EL (cell line): ENCODE measurements at regions not wholly inside any gene's neighbourhood (a gene's known extent, or its start where the extent isn't known, plus 50 kb on each side); places are given as distances from the start of the nearest gene placed in this dataset.

Source experiments
- DNase-seq: peaks from one replicate; pipeline ENCODE4 v3.0.0-alpha.2; 2016

DNA sequence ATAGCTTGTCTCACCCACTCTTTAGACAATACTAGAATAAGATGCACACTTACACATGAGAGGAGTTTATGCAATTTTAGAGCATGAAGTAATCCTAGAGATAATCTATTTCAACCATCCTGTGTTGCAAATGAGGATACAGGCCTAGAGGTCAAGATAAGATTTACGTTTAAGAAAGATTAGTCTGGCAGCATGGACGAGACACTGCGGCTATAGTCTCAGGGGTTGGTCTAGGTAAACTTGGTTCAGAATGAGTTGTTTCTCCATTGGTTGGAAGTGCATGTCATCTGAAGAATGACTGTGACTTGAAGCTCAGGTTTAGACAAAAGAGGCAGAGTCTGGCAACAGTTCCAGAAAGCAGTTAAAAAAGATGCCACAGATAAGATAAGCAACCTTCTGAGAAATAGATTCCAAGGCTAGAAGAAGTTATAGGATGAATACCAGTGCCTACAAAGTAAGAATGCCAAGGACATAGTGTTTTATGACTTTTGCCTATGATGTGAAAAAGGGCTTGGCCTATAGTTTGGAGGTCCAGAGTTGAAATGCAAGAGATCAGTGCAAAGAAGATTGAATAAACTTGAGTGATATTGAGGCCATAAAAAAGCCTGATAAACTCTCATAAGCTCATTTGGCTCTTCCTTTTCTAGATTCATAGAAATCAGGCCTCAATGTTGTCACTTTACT is 631.0 kb downstream of the SQOR start:
- DNase-seq = no peak

DNA sequence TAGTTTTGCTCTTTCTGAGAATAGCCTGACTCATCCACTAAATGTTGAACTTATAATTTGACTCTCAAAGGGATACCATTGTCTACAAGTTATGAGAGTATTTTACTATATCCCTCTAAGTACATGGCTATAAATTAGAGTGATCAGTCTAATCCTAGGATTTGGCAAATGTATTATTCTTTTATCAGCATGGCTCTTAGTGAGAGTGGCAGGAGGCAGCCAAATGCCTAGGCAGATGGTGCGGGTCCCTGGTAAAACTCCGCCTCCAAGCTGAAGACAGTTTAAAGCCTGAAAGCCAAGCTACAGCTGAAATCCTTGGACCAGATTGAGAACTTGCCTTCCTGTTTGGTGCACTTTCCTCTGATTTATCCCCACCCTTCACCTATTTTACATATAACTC is 631.8 kb downstream of the SQOR start:
- no peak for DNase-seq

DNA sequence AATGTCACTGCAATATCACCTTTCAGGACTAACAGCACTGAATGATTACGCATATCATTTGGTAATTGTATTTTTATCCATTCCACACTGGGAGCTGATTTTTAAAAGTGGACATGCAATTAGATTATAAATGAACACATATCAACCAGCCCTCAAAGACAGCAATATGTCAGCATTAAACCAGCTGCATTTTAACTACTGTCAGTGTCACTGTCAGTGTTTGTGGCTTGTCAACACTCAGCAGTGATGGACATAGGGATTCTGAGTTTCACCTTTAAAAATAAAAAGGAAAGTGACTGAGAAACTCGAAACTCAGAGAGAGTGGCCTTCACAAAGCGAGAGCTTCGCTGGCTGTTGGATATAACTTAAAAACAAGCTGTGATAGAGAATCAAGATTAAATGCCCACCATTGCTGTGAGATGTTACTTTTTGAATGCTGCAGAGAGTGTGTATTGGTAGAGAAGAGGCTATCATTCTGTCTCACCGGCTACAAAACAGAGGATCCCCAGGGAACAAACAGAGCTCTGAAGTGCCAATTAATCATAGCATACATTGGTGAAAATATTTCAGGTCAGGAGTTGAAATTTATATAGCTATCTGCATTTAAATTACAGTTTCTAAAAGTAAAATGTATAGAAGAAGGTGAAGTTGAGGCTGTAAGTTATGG is 635.8 kb downstream of the SQOR start:
- no peak for DNase-seq

DNA sequence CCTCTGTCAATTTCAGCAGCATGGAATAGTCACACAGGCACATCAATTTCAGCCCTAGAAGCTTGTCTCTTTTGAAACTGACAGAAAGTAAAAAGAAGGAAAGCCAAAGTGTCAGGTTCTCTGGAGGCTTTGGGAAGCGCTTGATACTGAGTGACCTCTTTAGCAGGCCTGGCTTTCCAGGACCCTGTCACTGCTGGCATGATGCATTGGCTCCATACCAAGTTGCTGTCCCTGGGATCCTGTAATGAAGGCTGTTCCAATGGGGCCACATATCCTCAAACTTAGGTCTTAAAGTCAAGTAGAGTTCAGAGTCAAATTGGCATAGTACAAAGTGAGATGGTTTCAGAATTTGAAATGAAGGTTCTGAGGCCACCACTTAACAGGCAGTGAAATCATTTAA is 640.9 kb downstream of the SQOR start:
- no peak for DNase-seq

DNA sequence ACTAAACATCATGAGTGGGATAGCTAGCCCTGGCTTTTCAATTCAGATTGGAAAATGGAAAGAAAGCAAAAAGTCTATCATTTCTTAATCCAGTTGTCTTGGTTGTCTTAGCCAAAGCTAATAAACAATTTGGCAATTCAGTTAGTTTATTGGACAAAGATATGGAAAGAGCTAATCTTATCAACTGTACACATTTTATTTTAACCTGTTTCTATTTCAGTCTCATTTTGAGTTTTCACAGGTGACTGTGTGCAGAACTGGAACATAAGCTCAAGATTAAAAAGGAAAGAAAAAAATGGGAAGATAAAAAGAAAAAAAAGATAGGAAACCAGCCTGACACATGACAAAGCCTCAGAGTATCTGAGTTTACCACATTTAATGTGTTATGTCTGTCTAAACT is 642.6 kb downstream of the SQOR start:
- no peak for DNase-seq

DNA sequence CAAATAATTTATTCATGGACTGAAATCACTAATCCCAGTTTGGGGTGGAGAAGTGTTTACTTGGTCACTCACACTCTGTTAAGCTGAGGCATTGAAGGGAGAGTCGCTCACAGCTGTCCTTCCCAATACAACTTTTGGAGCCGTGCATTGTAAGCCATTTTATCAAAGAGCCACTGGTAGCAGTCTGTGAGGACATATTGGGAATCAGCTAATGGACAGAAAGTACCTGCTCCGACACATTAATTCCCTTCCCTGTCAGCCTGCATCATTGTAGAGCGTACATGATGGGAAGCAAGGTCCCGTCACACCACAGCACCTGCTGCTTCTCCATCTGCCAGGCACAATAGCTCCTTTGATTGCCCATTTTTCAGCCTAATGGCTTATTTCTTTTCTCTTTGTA is 643.2 kb downstream of the SQOR start:
- DNase-seq = no peak

DNA sequence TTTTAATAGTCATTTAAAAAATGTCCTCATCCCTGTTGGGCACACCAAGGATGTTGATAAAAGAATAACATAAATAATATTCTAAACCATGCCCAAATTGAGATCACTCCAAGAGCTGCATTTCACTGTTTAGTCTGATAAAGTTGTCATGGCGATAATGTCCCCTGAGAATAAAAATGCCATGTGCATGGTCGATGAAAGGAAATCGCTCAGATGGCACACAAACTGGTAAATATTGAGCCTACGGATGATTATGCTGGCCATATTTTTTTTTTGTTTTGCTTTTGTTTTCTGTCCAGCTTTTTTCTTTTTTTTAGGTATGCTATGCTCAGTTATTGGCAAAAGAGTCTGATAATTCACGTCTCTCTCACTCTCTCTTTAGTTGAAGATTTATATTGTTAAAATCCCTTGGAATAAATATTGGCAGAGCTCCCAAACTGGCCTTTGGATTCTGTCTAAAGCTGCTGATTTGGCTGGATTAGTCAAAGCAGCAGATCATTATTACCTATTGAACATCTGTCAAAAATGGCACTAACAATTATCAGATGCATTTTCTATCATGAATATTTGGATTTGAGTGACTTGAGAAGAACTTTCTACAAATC is 643.8 kb downstream of the SQOR start:
- DNase-seq = no peak

DNA sequence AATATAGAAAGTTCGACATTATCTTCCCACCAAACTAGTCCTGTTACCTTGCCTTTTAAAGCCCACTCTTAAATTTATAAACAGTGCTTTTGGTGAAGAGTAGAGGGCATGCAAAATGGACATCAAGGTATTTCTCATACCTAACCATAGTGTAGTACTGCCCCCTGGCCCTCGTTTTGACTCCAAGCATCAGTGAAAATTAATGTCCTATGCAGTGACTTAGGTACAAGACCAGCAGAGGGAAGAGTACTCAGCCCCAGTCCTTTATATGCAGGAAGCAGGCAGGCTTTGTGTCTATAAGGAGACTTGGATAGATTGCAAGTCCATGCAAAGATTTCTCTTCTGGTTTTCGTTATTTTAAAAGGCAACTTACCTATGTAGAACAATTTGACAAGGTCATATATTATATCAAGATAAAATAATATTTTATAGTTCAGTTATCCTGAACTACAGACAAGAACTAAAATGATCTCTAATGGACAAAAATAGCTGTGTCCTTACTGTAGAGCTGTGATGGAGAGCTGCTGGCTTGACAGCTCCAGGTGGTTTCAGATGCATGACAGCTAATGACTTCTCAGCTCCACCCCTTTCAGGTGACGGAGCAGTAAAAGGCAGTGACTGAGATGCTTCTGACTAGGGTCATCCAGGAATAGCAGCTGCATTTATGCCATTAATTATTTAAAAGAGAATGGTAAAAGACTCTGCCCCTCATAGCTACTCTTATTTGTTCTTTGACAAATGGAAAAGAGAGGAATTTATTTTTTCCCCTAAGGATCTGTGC is 646.1 kb downstream of the SQOR start:
- no peak for DNase-seq

DNA sequence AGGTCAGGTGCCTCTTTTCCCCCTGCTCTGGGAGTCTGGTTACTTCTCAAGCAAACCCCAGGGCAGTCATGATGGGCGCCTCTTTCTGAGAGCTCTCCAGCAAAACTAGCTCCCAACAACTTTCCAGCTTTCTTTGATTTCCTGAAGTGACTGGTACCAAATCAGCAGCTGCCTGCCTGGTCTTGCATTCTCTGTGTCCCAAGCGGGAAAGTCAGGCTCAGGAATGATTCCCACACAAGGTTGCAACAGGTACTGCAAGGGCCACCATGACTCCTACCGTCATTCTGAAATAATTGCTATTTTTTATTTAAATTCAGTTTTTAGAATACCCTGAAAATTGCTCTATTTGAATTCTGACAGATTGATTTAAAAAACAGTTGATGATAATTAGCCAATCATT is 658.7 kb downstream of the SQOR start:
- no peak for DNase-seq

DNA sequence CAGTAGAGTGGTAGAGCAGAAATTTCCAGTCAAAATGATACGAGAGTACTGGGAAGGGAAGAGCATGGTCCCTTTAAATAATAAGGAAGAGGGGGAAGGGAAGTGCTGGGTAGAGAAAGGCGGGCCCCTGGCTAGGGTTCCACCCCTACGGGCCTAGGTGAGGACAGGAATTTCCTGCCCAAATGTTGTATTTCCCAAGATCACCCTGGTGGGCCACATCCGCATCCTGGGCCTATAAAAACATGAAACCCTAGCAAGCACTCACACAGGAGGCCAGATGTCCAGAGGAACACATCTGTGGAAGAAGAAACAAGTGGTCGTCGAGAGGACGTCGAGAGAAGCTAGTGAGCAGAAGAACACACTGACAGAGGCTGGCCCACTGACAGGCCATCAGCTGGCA is 661.2 kb downstream of the SQOR start:
- no peak for DNase-seq

DNA sequence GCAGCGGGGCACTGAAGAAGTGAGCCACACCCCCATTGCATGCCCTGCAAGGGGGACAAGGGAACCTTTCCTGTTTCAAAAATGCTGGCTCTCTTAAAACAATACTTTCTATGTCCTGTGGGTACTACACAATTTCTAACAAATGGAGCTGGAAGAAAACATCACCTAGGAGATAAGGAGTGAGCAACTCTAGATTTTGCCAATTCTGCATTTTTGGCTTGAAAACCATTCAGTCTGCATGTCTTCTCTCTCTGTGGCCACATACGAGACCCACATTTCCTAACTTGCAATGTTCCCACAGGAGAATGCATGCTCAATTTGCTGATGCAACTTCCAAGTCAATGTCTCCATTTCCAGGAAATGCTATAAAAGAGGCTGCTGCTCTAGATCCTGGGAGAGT is 662.0 kb downstream of the SQOR start:
- no peak for DNase-seq

DNA sequence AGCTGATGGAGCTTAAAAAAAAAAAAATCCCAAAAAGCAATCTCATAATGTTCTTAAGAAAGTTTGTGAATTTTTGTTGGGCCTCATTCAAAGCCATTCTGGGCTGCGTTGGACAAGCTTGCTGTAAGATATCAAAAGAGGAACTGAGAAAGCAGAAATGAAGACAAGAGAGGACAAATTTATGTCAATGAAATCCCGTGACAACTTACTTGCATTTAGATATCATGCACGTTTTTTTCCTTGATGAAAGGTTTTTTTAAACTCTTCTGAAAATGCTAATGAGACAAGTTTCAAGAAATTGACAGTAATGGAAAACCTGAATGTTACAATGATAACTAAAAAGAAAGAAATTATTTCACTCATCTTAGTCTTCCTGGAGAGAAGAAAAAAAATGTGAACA is 662.9 kb downstream of the SQOR start:
- DNase-seq = no peak

DNA sequence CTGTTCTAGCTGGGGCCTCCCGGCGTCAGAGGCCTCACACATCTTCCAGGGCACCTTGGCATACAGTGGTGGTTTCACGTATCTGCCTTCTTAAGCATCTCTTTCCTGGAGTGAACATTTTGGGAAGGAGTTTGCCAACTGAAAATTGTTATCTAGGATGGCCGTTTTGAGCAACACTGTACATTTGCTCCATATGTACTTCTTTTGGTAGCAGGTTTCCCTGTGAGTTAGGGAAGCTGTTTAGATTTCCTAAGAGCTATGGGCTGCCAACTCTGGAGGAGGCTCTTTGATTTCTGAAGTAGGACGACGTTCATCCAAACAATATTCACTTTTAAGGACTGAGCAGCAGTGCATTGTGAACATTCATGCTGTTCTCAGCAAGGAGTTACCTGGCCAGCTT is 665.9 kb downstream of the SQOR start:
- DNase-seq = no peak

DNA sequence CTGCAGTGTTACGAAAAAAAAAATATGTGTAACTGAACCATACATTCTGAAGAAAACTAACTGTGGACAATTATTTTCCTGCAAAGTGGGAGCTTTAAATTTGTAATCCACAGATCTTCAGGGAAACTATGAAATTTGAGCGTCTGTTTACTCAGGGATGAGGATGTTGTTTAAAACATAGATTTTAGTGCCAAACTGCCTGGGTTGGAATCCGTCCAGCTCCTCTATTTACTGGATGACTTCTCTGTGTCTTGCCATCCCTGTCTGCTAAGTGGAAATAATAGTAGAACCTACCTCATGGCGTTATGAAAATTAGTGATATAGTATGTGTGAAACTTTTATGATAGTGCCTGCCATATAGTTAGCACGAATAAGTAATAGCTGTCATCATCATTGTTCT is 666.5 kb downstream of the SQOR start:
- no peak for DNase-seq

DNA sequence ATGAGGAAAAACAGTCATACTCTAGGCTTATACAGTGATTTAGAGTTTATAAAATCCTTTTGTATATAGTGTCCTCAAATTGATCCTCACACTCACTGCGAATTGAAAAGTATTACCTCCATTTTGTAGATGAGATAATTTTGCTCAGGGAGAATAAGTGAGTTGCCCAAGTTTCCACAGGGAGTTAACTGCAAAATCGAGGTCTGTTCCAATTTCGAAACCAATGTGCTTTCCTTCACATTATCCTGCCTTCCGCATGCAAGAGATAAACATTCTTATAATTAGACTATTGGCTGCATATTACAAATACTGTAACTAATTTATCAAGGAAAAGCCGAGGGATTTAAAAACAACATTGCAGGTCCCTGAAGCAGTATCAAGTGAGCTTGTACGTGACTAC is 667.0 kb downstream of the SQOR start:
- DNase-seq = no peak

DNA sequence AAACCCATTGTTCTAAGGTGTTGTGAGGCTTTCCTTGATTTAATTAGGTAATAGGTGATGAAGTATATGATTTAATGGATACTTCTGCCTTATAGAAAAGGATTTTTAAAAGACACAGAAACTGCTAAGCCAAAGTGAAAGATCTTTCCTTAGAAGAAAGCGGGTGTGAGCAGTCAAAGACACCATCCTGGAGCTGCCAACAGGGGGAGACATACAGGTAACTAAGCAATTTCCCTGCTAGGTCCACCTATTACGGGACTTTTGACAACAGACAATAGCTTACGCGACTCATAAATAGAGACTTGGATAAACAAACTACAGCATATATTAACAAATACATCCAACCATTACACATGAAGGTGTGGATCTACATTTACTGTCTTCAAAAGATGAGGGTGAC is 669.5 kb downstream of the SQOR start:
- DNase-seq = no peak

DNA sequence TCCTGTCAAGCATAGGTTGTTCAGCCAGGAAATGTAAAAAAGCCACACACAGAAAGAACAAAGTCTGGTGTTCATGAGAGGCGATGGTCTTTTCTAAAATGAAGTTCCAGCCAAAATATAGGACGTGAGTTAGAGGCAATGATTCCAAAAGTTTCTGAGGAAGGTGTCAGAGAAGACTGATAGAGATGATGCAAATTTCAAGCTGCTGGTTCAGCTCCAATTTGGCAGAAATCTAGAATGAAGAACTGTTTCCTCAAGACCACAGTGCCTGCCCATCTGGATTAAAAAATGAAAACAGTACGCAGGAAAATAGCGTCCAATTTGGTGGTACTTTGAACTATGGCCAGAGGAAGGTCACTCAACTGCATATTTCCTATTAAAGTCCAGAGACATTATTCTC is 672.9 kb downstream of the SQOR start:
- DNase-seq = no peak

DNA sequence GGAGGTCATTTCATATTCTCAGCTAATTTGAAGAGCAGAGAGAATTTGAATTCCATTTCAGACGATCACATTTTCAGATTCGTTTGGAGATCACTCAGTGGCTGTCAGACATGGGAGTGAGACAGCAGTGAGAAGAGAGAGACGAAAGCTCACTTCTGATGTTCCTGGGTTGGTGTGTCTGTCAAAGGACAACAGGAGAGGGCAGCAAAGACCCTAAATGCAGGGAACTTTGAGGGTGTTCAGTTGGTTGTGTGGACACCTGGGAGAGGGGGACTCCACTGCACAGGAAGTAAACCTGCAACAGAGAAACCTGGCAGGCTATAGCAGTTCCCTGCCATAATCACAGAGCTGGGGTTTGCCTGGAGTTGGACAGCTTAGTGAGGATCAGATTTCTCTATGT is 675.1 kb downstream of the SQOR start:
- DNase-seq = no peak

DNA sequence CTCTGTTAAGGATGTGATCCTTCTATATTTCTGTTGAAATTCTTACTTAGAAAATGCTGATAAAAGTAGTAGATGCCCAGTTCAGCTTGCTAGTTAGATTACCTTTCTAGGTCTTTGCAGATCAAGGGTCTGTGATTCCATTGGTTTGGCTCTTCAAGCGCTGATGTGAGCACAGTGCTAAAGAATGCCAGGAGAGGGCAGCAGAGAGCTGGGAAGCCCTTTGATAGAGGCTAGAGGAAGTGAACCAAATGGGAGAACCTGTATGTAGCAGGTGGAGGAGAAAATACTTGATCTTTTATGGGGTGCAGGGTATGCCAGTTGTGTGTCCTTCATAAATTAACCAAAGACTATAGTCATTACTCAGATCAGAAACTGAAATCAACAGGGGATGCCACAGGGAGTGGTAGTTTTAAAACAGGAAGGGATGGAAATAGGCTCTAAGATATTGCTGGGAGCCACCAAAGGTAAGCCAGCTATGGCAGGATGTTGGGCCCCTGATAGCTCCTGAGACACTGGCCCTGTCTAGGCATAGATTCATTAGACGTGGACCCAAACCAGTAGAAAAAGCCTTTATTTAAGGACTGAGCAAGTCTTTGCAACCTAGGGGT is 677.4 kb downstream of the SQOR start:
- peak; percentile 36 for DNase-seq

DNA sequence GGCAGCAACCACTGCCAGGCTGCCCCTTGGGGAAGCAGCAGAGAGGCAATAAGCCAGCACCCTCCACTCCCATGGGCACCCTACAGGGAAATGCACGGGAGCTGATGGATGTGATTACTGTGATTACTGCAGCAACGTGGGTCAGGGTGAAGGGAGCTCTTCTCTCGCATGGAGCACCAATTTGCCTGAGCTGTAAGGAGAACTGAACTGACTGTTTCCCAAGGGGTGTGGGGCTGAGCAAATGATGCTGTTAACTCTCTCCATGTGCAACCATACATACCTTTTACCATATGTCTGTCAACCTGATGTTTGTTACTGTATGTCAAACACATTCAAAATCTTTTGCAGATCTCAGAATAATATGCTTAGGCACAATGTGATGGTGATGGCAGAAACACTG is 680.6 kb downstream of the SQOR start:
- no peak for DNase-seq

DNA sequence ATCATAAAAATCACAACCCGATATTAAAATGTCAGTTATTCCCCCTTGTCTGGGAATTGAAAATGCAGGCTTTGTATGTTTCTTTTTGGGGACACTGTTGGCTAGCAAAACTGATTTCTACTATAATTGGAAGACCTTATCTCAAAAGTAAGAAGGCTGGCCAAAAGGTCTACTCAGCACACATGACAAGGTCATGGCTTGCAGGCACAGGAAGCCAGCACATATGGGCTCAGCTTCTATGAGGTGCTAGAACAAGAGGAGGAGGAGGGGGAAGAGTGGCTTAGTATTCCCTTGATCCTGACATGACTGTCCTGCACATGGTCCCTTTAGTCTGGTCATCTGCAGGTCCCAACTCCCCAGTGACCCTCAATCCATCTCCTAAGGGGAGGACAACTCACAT is 681.2 kb downstream of the SQOR start:
- DNase-seq = no peak

DNA sequence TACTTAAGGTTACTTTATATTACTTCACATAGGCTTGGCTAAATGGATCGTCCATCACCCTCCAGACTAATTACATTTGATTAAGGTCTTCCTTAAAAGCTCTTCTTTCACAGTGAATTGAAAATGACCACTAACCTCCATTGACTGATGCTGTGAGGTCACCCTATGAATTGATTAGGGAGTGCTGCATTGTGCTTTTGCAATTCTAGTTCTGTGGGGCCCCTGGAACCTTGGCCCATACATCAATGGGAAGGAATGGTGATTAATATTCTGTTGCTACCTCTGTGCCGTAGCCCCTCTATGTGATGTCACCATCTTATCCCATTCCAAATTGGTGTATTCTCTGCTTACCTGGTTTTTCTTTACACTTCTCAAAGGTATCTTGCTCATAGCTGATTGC is 682.2 kb downstream of the SQOR start:
- DNase-seq = no peak

DNA sequence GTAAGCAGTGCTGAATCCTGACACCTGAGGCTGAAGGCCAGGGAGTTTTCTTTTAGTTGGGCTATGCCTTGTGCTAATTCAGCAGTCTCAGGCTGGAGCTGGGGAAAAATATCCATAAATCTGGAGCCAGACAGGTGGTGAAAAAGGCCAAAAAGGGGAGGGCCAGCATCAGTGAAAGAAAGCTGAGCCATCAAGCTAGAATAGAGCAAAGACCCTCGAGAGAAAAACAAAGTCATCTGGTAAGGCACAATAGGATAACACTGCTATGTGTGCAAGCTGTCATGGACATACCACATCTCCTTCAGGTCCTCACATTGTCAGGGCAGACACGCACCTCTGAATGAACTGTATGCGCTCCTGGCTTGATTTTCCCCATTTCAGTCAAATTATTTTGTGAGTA is 687.9 kb downstream of the SQOR start:
- no peak for DNase-seq

DNA sequence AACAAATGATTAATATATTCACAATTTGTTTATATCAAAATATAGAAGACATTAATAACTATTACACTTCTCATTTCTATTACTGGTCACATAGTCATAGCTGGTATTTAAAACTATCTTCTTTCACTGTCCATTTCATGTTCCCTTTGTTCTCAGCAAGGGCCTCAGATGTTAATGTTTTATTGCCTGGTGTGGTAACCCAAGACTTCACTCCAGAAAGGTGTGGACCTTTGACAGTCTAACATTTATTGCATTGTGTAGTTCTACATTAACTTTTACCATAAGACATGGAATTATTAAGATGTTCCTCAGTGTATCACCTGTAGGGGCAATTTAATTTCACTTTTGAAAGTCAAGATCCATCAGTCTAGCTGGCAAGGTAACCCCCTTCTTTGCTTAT is 691.3 kb downstream of the SQOR start:
- DNase-seq = no peak
